ENCODE measurements at regions not wholly inside any gene's neighbourhood (a gene's known extent, or its start where the extent isn't known, plus 50 kb on each side); places are given as distances from the start of the nearest gene placed in this dataset.

DNA sequence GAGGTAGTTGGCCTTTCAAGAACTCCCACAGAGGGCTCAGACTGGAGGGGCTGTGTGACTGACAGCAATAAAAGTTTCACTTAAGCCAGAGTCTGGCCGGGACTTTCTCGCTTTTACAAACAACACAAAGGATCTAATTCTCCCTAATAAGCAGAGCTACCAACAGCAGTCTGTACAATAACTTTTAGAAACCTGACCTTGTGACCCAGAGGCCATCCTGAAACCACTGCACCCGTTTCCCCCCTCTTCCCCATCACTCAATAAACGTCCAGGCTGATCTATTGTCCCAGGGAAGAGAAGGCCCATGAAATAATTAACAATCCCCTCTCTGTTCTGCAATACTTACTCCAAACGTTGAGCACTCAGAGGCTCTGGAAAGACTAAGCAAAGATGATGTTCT lies 442.4 kb downstream of the ZIC3 start:
- TF ChIP-seq, protein P1, sequence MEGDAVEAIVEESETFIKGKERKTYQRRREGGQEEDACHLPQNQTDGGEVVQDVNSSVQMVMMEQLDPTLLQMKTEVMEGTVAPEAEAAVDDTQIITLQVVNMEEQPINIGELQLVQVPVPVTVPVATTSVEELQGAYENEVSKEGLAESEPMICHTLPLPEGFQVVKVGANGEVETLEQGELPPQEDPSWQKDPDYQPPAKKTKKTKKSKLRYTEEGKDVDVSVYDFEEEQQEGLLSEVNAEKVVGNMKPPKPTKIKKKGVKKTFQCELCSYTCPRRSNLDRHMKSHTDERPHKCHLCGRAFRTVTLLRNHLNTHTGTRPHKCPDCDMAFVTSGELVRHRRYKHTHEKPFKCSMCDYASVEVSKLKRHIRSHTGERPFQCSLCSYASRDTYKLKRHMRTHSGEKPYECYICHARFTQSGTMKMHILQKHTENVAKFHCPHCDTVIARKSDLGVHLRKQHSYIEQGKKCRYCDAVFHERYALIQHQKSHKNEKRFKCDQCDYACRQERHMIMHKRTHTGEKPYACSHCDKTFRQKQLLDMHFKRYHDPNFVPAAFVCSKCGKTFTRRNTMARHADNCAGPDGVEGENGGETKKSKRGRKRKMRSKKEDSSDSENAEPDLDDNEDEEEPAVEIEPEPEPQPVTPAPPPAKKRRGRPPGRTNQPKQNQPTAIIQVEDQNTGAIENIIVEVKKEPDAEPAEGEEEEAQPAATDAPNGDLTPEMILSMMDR (conservative IDR thresholded peaks at IDR 0.05 in 1 of 2, IDR thresholded peaks at IDR 0.05 in 1 of 2; ENCODE audit: low read depth in 1 of 2, low read length in 2 of 2), result no peak
- TF ChIP-seq EZH2 (IDR thresholded peaks at IDR 0.05; ENCODE audit: low read length, missing control alignments), result no peak

All from fibroblast of lung (primary cell).